ENCODE measurements at regions not wholly inside any gene's neighbourhood (a gene's known extent, or its start where the extent isn't known, plus 50 kb on each side); places are given as distances from the start of the nearest gene placed in this dataset.
"Not testable (repeated sequence)": the region's sequence is repeated elsewhere in the genome, so short reads cannot be mapped to it uniquely, and the experiment has no call there.

- DNase-seq (ENCODE audit: low spot score): peak; percentile 52
Measured at GRCh38 chr7:13198727-13199126, 511.3 kb downstream of the ARL4A start.

GRCh38 chr7:13201628-13202027 is 514.2 kb downstream of the ARL4A start:
- no peak for DNase-seq (ENCODE audit: low spot score)

- no peak for DNase-seq (ENCODE audit: low spot score)
Measured at GRCh38 chr7:13217768-13218167, 530.3 kb downstream of the ARL4A start.

GRCh38 chr7:13225068-13225467 is 537.6 kb downstream of the ARL4A start:
- no peak for DNase-seq (ENCODE audit: low spot score)

GRCh38 chr7:13226385-13226784 is 539.0 kb downstream of the ARL4A start:
- no peak for DNase-seq (ENCODE audit: low spot score)

GRCh38 chr7:13231216-13231615 is 543.8 kb downstream of the ARL4A start:
- no peak for DNase-seq (ENCODE audit: low spot score)

- no peak for DNase-seq (ENCODE audit: low spot score)
Measured at GRCh38 chr7:13235436-13235835, 548.0 kb downstream of the ARL4A start.

- DNase-seq (ENCODE audit: low spot score): no peak
Measured at GRCh38 chr7:13236026-13236425, 548.6 kb downstream of the ARL4A start.

- no peak for DNase-seq (ENCODE audit: low spot score)
Measured at GRCh38 chr7:13240349-13240748, 552.9 kb downstream of the ARL4A start.

GRCh38 chr7:13241416-13241815 is 554.0 kb downstream of the ARL4A start:
- DNase-seq (ENCODE audit: low spot score): no peak

- no peak for DNase-seq (ENCODE audit: low spot score)
Measured at GRCh38 chr7:13257661-13258060, 570.2 kb downstream of the ARL4A start.

GRCh38 chr7:13258386-13258785 is 571.0 kb downstream of the ARL4A start:
- no peak for DNase-seq (ENCODE audit: low spot score)

- DNase-seq (ENCODE audit: low spot score): no peak
Measured at GRCh38 chr7:13259930-13260329, 572.5 kb downstream of the ARL4A start.

- peak; percentile 19 for DNase-seq (ENCODE audit: low spot score)
Measured at GRCh38 chr7:13262929-13263530, 575.6 kb downstream of the ARL4A start.

GRCh38 chr7:13265271-13265670 is 577.8 kb downstream of the ARL4A start:
- DNase-seq (ENCODE audit: low spot score): no peak

- not testable (repeated sequence) for DNase-seq (ENCODE audit: low spot score)
Measured at GRCh38 chr7:13274205-13274604, 586.8 kb downstream of the ARL4A start.

- DNase-seq (ENCODE audit: low spot score): no peak
Measured at GRCh38 chr7:13276977-13277376, 589.5 kb downstream of the ARL4A start.

GRCh38 chr7:13278020-13278419 is 590.6 kb downstream of the ARL4A start:
- DNase-seq (ENCODE audit: low spot score): no peak

- peak; percentile 18 for DNase-seq (ENCODE audit: low spot score)
Measured at GRCh38 chr7:13279854-13280435, 592.5 kb downstream of the ARL4A start.

- DNase-seq (ENCODE audit: low spot score): no peak
Measured at GRCh38 chr7:13282377-13282980, 595.0 kb downstream of the ARL4A start.

GRCh38 chr7:13286916-13287315 is 599.5 kb downstream of the ARL4A start:
- DNase-seq (ENCODE audit: low spot score): no peak

GRCh38 chr7:13288516-13288915 is 601.1 kb downstream of the ARL4A start:
- no peak for DNase-seq (ENCODE audit: low spot score)

- no peak for DNase-seq (ENCODE audit: low spot score)
Measured at GRCh38 chr7:13290975-13291374, 603.5 kb downstream of the ARL4A start.

Measured in putamen (tissue), 1 donor.